HG03025 (cell line): ENCODE measurements at regions not wholly inside any gene's neighbourhood (a gene's known extent, or its start where the extent isn't known, plus 50 kb on each side); places are given as distances from the start of the nearest gene placed in this dataset.

Experiments
- ATAC-seq: cut with Tn5 transposase; IDR thresholded peaks from one replicate; pipeline ENCODE4 v1.9.1; 2021; ENCODE audit warnings: mild to moderate bottlenecking, moderate library complexity; ENCODE audit not compliant: unreplicated experiment, low FRiP score

GRCh38 chr2:193580176-193580950 is 1385.6 kb upstream of the TMEFF2 start:
- no peak for ATAC-seq

- no peak for ATAC-seq
Measured at GRCh38 chr2:193566886-193567285, 1372.2 kb upstream of the TMEFF2 start.

- ATAC-seq, result no peak
Measured at GRCh38 chr2:193566276-193566675, 1371.5 kb upstream of the TMEFF2 start.

- no peak for ATAC-seq
Measured at GRCh38 chr2:193562031-193562430, 1367.3 kb upstream of the TMEFF2 start.

- no peak for ATAC-seq
Measured at GRCh38 chr2:193561054-193561453, 1366.3 kb upstream of the TMEFF2 start.

GRCh38 chr2:193556766-193557470 is 1362.2 kb upstream of the TMEFF2 start:
- ATAC-seq, result no peak

GRCh38 chr2:193549661-193550060 is 1354.9 kb upstream of the TMEFF2 start:
- no peak for ATAC-seq

- no peak for ATAC-seq
Measured at GRCh38 chr2:193542762-193543161, 1348.0 kb upstream of the TMEFF2 start.

GRCh38 chr2:193539188-193539587 is 1344.5 kb upstream of the TMEFF2 start:
- ATAC-seq, result peak; percentile 90

GRCh38 chr2:193538061-193538460 is 1343.3 kb upstream of the TMEFF2 start:
- no peak for ATAC-seq

GRCh38 chr2:193537531-193537930 is 1342.8 kb upstream of the TMEFF2 start:
- ATAC-seq, result no peak

GRCh38 chr2:193528458-193528857 is 1333.7 kb upstream of the TMEFF2 start:
- no peak for ATAC-seq

- no peak for ATAC-seq
Measured at GRCh38 chr2:193527146-193527545, 1332.4 kb upstream of the TMEFF2 start.

GRCh38 chr2:193523662-193524061 is 1328.9 kb upstream of the TMEFF2 start:
- ATAC-seq, result no peak

- ATAC-seq, result no peak
Measured at GRCh38 chr2:193521523-193521922, 1326.8 kb upstream of the TMEFF2 start.

- ATAC-seq, result no peak
Measured at GRCh38 chr2:193520709-193521458, 1326.2 kb upstream of the TMEFF2 start.

GRCh38 chr2:193518041-193518817 is 1323.5 kb upstream of the TMEFF2 start:
- ATAC-seq, result no peak

GRCh38 chr2:193517615-193518014 is 1322.9 kb upstream of the TMEFF2 start:
- no peak for ATAC-seq

- ATAC-seq, result no peak
Measured at GRCh38 chr2:193506035-193506434, 1311.3 kb upstream of the TMEFF2 start.

- no peak for ATAC-seq
Measured at GRCh38 chr2:193505620-193506019, 1310.9 kb upstream of the TMEFF2 start.
